Vagina (tissue), 2 donors: ENCODE measurements at regions not wholly inside any gene's neighbourhood (a gene's known extent, or its start where the extent isn't known, plus 50 kb on each side); places are given as distances from the start of the nearest gene placed in this dataset.
"Not testable (repeated sequence)": the region's sequence is repeated elsewhere in the genome, so short reads cannot be mapped to it uniquely, and the experiment has no call there.

ENCODE experiments used
- DNase-seq, 2 donors: peaks; one replicate each; pipeline ENCODE4 v3.0.0-alpha.2; 2017; ENCODE audit errors: extremely low spot score in 2 of 2
- H3K27ac ChIP-seq: fragments of 200-600 bp; sonication (generic); one replicate; pipeline ENCODE4 v1.5.1; 2019
- H3K27me3 ChIP-seq: fragments of 200-600 bp; sonication (generic); one replicate; pipeline ENCODE4 v1.5.1; 2019
- H3K36me3 ChIP-seq, 2 donors: fragments of 200-600 bp; sonication (generic); one replicate each; pipeline ENCODE4 v1.5.1; 2017 to 2019
- H3K4me1 ChIP-seq: fragments of 200-600 bp; sonication (generic); one replicate; pipeline ENCODE4 v1.5.1; 2019
- H3K4me3 ChIP-seq, 2 donors: fragments of 200-600 bp; sonication (generic); 1 replicate in 1 of 2; 2 replicates in 1 of 2; pipeline ENCODE4 v1.5.1; 2016 to 2019
- H3K9me3 ChIP-seq: fragments of 200-600 bp; sonication (generic); one replicate; pipeline ENCODE4 v1.5.1; 2019
- POLR2A ChIP-seq, 2 donors: fragments of 450-650 bp; IDR thresholded peaks; one replicate each; pipeline ENCODE4 v1.6.1; 2017; ENCODE audit warnings: antibody characterized with exemption in 2 of 2, mild to moderate bottlenecking in 2 of 2, moderate library complexity in 2 of 2
- POLR2AphosphoS5 ChIP-seq, 2 donors: sonication (generic); formaldehyde crosslinking; IDR thresholded peaks; one replicate each; pipeline ENCODE4 v1.9.0; 2017; ENCODE audit warnings: antibody characterized with exemption in 2 of 2, mild to moderate bottlenecking in 2 of 2, low read depth in 1 of 2; ENCODE audit not compliant: insufficient read depth in 1 of 2
- intact Hi-C: fragments of 100-400 bp; cut with DNase I; formaldehyde crosslinking; loops from one replicate; pipeline ENCODE4 v1.15.1; 2023
- TF ChIP-seq, protein P1 (sequence below), 3 experiments: fragments of 450-650 bp in 2 of 3; fragments of 200-600 bp in 1 of 3; sonication (generic) in 1 of 3; IDR thresholded peaks; one replicate each; pipeline ENCODE4 v1.5.1; 2017 to 2019; ENCODE audit warnings: antibody characterized with exemption in 3 of 3, mild to moderate bottlenecking in 2 of 3, moderate library complexity in 2 of 3

DNA sequence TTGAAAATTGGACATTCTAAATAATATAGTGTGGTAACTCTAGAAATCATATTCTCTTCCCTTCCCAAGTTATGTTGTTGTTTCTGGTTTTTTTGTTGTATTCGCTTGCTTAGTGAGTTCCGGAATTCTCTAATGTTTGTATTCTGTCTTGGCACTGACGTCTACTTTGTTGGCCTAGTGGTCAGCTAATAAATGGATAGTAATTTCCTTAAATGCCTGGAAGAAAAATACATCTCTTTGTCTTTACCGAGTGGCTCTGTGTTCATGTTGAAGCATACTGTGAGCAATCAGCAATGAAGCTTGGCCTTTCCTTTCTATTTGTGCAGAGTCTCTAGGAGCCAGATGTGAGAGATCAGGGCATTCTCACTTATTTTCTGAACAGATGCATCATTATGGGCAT, 1225.7 kb downstream of the JRKL start:
- H3K9me3 ChIP-seq = no peaks in the 10 kb centered on the region
- TF ChIP-seq POLR2AphosphoS5 (IDR thresholded peaks at IDR 0.05; ENCODE audit: insufficient read depth in 1 of 2, low read depth in 1 of 2) = no peak
- no peak for TF ChIP-seq POLR2A (IDR thresholded peaks at IDR 0.05)
- TF ChIP-seq, protein P1, sequence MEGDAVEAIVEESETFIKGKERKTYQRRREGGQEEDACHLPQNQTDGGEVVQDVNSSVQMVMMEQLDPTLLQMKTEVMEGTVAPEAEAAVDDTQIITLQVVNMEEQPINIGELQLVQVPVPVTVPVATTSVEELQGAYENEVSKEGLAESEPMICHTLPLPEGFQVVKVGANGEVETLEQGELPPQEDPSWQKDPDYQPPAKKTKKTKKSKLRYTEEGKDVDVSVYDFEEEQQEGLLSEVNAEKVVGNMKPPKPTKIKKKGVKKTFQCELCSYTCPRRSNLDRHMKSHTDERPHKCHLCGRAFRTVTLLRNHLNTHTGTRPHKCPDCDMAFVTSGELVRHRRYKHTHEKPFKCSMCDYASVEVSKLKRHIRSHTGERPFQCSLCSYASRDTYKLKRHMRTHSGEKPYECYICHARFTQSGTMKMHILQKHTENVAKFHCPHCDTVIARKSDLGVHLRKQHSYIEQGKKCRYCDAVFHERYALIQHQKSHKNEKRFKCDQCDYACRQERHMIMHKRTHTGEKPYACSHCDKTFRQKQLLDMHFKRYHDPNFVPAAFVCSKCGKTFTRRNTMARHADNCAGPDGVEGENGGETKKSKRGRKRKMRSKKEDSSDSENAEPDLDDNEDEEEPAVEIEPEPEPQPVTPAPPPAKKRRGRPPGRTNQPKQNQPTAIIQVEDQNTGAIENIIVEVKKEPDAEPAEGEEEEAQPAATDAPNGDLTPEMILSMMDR (IDR thresholded peaks at IDR 0.05) = no peak
- H3K4me1 ChIP-seq = no peaks in the 10 kb centered on the region
- H3K36me3 ChIP-seq = no peaks in the 10 kb centered on the region
- no peaks in the 10 kb centered on the region for H3K27me3 ChIP-seq
- intact Hi-C loops = no loop called here
- H3K4me3 ChIP-seq = no peak overlapping the region
- H3K27ac ChIP-seq = no peak overlapping the region
- DNase-seq = no peak

DNA sequence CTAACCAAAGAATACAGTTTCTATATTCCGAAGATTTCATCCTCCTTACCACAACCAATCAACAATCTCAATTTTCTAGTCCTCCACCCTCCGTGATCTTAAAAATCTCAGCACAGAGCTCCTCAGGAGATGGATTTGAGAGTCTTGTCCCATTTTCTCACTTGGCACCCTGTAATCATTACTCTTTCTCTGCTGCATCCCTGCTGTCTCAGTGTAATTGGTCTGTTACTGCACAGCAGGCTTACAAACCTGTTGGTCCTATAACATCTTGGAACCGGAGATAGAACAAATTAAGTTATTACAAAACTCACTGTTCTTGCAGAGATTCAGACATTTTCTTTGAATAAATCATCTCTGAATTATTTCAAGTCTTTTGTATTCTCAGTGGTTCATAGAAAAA, 1227.2 kb downstream of the JRKL start:
- TF ChIP-seq POLR2AphosphoS5 (IDR thresholded peaks at IDR 0.05; ENCODE audit: insufficient read depth in 1 of 2, low read depth in 1 of 2) (no peak), POLR2A (IDR thresholded peaks at IDR 0.05) (no peak)
- TF ChIP-seq, protein P1 (IDR thresholded peaks at IDR 0.05) = no peak
- intact Hi-C loops = no loop called here
- H3K36me3 ChIP-seq = no peaks in the 10 kb centered on the region

GRCh38 chr11:97620007-97620406, 1230.2 kb downstream of the JRKL start:
- DNase-seq = no peak
- Histone ChIP-seq H3K27me3 (no peaks in the 10 kb centered on the region), H3K36me3 (no peaks in the 10 kb centered on the region), H3K4me1 (no peaks in the 10 kb centered on the region), H3K4me3 (no peak overlapping the region), H3K27ac (no peak overlapping the region), H3K9me3 (no peaks in the 10 kb centered on the region)
- TF ChIP-seq, protein P1 (IDR thresholded peaks at IDR 0.05) = no peak
- TF ChIP-seq POLR2A (IDR thresholded peaks at IDR 0.05) = no peak
- no peak for TF ChIP-seq POLR2AphosphoS5 (IDR thresholded peaks at IDR 0.05; ENCODE audit: insufficient read depth in 1 of 2, low read depth in 1 of 2)
- intact Hi-C loops = no loop called here

More for the DNA sequence above, 1227.2 kb downstream of the JRKL start:
- Histone ChIP-seq H3K9me3 (no peaks in the 10 kb centered on the region), H3K27me3 (no peaks in the 10 kb centered on the region), H3K4me3 (no peak overlapping the region), H3K27ac (no peak overlapping the region), H3K4me1 (no peaks in the 10 kb centered on the region)
- no peak for DNase-seq

GRCh38 chr11:97621282-97621681, 1231.5 kb downstream of the JRKL start:
- Histone ChIP-seq H3K27me3 (no peaks in the 10 kb centered on the region), H3K4me3 (no peak overlapping the region), H3K4me1 (no peaks in the 10 kb centered on the region), H3K36me3 (no peaks in the 10 kb centered on the region), H3K27ac (no peak overlapping the region), H3K9me3 (no peaks in the 10 kb centered on the region)
- intact Hi-C loops = no loop called here
- no peak for DNase-seq
- TF ChIP-seq, protein P1 (IDR thresholded peaks at IDR 0.05) = no peak
- TF ChIP-seq POLR2A (IDR thresholded peaks at IDR 0.05) = no peak
- TF ChIP-seq POLR2AphosphoS5 (IDR thresholded peaks at IDR 0.05; ENCODE audit: insufficient read depth in 1 of 2, low read depth in 1 of 2) = no peak

DNA sequence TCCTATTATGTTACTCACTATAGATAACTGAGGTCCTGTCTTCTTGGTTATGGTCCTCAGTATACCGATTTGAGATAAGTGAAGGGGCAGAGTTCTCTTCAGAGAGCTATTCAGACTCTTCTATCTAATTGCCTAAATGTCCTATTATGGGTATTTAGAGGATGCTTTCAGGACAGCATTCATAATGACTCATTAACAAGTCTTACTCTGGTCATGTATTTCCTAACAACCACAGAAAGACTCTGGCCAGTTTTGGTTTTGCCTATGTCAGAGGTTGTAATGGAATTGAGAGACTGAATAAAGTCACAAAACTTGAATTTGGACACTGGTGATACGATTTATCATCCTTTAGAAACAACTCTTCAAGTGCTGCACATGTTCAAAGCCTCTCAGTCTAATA, 1233.0 kb downstream of the JRKL start:
- TF ChIP-seq POLR2A (IDR thresholded peaks at IDR 0.05) (no peak), POLR2AphosphoS5 (IDR thresholded peaks at IDR 0.05; ENCODE audit: insufficient read depth in 1 of 2, low read depth in 1 of 2) (no peak)
- TF ChIP-seq, protein P1 (IDR thresholded peaks at IDR 0.05) = no peak
- DNase-seq = no peak
- intact Hi-C loops = no loop called here
- Histone ChIP-seq H3K4me3 (no peak overlapping the region), H3K36me3 (no peaks in the 10 kb centered on the region), H3K27ac (no peak overlapping the region), H3K27me3 (no peaks in the 10 kb centered on the region), H3K9me3 (no peaks in the 10 kb centered on the region), H3K4me1 (no peaks in the 10 kb centered on the region)

DNA sequence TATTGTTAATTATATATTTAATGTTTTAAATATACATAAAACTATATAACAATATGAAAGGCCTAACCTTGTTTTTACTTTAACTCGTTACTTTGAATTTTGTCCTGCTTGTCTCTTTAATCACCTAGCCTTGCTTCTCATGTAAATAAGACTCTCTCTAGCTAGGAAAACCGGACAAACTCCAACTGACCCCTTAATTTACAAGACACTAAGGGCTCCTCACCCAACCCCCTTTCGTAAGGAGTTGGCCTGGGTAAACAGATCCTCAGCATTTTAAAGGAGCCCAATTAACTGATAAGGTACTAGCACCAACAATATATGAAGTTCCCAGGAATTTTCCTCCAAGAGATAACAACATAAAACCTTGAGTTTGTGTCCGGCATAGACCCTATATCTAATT, 1246.9 kb downstream of the JRKL start:
- DNase-seq, H3K27ac ChIP-seq, H3K36me3 ChIP-seq, H3K4me1 ChIP-seq, H3K4me3 ChIP-seq, intact Hi-C loops, H3K9me3 ChIP-seq, H3K27me3 ChIP-seq: not testable (repeated sequence)
